Mucosa of descending colon (tissue), 3 donors: ENCODE measurements at regions not wholly inside any gene's neighbourhood (a gene's known extent, or its start where the extent isn't known, plus 50 kb on each side); places are given as distances from the start of the nearest gene placed in this dataset.

Experiments
- ATAC-seq: fragments of 200-7000 bp; cut with Tn5 transposase; one replicate; pipeline ENCODE4 v1.9.1; 2020; ENCODE audit warnings: mild to moderate bottlenecking, moderate library complexity
- DNase-seq, 3 donors: peaks; one replicate each; pipeline ENCODE4 v3.0.0-alpha.2; 2020
- H3K36me3 ChIP-seq: fragments of 200-600 bp; one replicate; pipeline ENCODE4 v1.8.0; 2021; ENCODE audit warnings: low read depth, mild to moderate bottlenecking
- H3K4me1 ChIP-seq: fragments of 200-600 bp; one replicate; pipeline ENCODE4 v1.8.0; 2021; ENCODE audit warnings: low read depth, mild to moderate bottlenecking
- H3K4me3 ChIP-seq: fragments of 200-600 bp; one replicate; pipeline ENCODE4 v1.8.0; 2021; ENCODE audit warnings: mild to moderate bottlenecking
- H3K9me3 ChIP-seq: fragments of 200-600 bp; one replicate; pipeline ENCODE4 v1.8.0; 2021; ENCODE audit warnings: mild to moderate bottlenecking
- intact Hi-C, 2 donors: fragments of 100-400 bp; cut with DNase I in 1 of 2; cut with micrococcal nuclease in 1 of 2; formaldehyde crosslinking; loops; one replicate each; pipeline versions ENCODE4 v1.11.0 to v1.11.1; 2022; cut with DNase I, micrococcal nuclease
- TF ChIP-seq, protein P1 (sequence below): fragments of 200-600 bp; IDR thresholded peaks from one replicate; pipeline ENCODE4 v1.8.0; 2022; ENCODE audit warnings: antibody characterized with exemption, mild to moderate bottlenecking
- donor health status: DM: no; HTN: no; CAD: no; lungs with moderate emphysema.
- donor health status: DM: no; HTN: no; CAD: no.
- donor health status: DM: no; HTN: yes; CAD: no.

DNA sequence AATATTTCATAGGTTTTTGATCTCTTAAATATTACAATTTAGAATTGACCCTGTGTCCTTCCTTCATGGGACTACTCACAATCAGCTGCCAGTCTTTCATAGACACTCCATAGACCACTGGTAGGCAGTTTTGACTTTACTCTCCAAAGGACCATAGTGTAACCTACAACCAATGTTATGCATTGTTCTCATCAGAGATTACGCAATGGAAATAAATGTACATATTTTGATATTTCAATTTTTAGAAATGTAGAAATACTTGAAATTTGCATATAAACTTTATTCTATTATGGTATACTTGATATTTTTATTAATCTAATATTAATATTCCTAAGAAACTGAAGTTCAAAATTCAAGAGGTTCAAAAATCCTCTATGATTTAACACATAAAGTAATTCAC lies 446.4 kb upstream of the KCND2 start:
- DNase-seq: no peak
- TF ChIP-seq, protein P1, sequence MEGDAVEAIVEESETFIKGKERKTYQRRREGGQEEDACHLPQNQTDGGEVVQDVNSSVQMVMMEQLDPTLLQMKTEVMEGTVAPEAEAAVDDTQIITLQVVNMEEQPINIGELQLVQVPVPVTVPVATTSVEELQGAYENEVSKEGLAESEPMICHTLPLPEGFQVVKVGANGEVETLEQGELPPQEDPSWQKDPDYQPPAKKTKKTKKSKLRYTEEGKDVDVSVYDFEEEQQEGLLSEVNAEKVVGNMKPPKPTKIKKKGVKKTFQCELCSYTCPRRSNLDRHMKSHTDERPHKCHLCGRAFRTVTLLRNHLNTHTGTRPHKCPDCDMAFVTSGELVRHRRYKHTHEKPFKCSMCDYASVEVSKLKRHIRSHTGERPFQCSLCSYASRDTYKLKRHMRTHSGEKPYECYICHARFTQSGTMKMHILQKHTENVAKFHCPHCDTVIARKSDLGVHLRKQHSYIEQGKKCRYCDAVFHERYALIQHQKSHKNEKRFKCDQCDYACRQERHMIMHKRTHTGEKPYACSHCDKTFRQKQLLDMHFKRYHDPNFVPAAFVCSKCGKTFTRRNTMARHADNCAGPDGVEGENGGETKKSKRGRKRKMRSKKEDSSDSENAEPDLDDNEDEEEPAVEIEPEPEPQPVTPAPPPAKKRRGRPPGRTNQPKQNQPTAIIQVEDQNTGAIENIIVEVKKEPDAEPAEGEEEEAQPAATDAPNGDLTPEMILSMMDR: no peak
- H3K4me1 ChIP-seq: no peaks in the 10 kb centered on the region
- no peaks in the 10 kb centered on the region for H3K9me3 ChIP-seq
- H3K4me3 ChIP-seq: no peak overlapping the region
- no peaks in the 10 kb centered on the region for H3K36me3 ChIP-seq
- intact Hi-C loops: no loop called here
- ATAC-seq: no peak

DNA sequence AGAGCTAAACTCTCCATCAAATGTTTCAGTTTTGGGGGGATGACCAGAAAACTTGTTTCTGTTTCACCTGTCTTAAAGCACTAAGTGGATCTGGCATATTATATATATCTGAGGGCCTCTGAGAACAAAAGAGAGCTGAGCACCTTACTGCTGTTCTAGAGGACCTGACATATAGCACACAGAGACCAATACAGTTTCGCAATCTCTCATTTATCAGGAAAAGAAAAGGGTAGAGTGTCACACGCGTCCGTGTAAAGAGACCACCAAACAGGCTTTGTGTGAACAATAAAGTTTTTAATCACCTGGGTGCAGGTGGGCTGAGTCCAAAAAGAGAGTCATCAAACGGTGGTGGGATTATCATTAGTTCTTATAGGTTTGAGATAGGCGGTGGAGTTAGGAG lies 434.5 kb upstream of the KCND2 start:
- no peak overlapping the region for H3K4me3 ChIP-seq
- H3K36me3 ChIP-seq: no peaks in the 10 kb centered on the region
- TF ChIP-seq, protein P1: no peak
- intact Hi-C loops: no loop called here
- peaks cover 13% of the 10 kb centered on the region for H3K9me3 ChIP-seq
- no peak for DNase-seq
- no peak for ATAC-seq
- H3K4me1 ChIP-seq: no peaks in the 10 kb centered on the region

- Histone ChIP-seq H3K9me3 (peaks cover 20% of the 10 kb centered on the region), H3K4me1 (no peaks in the 10 kb centered on the region), H3K36me3 (no peaks in the 10 kb centered on the region), H3K4me3 (no peak overlapping the region)
- ATAC-seq (no peak), DNase-seq (no peak)
- intact Hi-C loops: no loop called here
- TF ChIP-seq, protein P1: no peak
These were observed 430.6 kb upstream of the KCND2 start for GRCh38 chr7:119842337-119842736.

DNA sequence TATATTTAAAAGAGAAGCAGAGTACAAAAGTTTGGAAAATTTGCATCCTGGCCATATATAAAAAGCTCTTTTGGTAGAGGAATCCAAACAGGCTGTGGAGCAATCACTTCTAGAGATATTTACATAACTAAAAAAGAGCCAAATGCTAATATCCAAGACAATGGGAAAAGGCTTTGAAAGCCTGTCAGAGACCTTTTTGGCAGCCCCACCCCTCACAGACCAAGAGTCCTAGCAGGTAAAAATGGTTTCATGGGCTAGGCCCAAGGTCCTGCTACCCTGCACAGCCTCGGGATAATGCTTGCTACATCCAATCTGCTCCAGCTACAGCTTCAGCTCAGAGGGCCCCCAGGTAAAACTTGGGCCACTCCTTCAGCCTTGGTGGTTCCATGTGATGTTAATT lies 430.2 kb upstream of the KCND2 start:
- intact Hi-C loops: no loop called here
- TF ChIP-seq, protein P1: no peak
- no peaks in the 10 kb centered on the region for H3K4me1 ChIP-seq
- peaks cover 20% of the 10 kb centered on the region for H3K9me3 ChIP-seq
- no peak overlapping the region for H3K4me3 ChIP-seq
- DNase-seq (no peak), ATAC-seq (no peak)
- H3K36me3 ChIP-seq: no peaks in the 10 kb centered on the region

DNA sequence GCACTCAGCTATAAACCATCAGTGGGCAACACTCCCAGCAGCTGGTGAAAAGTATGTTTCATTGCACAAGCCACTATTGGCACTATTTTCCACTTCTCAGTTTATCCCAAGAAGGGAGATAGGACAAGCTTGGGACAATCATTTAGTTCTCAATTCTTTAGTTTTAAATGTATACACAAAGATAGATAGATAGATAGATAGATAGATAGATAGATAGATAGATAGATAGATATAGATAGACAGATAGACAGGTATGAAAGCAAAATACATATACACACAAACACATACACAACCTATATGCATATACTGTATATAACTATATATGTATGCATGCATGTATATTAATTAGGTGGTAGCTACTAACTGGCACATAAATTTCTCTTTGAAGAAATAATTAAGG lies 411.6 kb upstream of the KCND2 start:
- intact Hi-C loops: no loop called here
- TF ChIP-seq, protein P1: no peak
- H3K9me3 ChIP-seq: peaks cover 2% of the 10 kb centered on the region
- DNase-seq: no peak
- no peaks in the 10 kb centered on the region for H3K36me3 ChIP-seq
- H3K4me1 ChIP-seq: no peaks in the 10 kb centered on the region
- ATAC-seq: no peak
- H3K4me3 ChIP-seq: no peak overlapping the region

DNA sequence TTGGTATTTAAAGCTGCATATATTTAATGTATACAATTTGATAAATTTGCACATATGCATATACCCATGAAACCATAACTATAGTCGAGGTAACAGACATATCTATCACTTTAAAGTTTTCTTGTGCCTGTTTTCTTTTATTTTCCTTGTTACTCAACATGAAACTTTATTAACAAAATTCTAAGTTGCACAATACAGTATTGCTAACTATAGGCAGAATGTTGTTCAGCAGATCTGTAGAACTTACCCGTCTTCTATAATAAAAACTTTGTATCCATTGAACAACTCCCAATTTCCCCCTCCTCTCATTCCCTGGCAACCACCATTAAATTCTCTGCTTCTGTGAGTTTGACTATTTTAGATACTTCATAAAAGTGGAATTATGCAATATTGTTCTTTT lies 404.6 kb upstream of the KCND2 start:
- H3K9me3 ChIP-seq: peaks cover 9% of the 10 kb centered on the region
- H3K4me1 ChIP-seq: no peaks in the 10 kb centered on the region
- H3K36me3 ChIP-seq: no peaks in the 10 kb centered on the region
- TF ChIP-seq, protein P1: no peak
- ATAC-seq: no peak
- no peak overlapping the region for H3K4me3 ChIP-seq
- no peak for DNase-seq
- intact Hi-C loops: no loop called here
